ENCODE measurements at regions not wholly inside any gene's neighbourhood (a gene's known extent, or its start where the extent isn't known, plus 50 kb on each side); places are given as distances from the start of the nearest gene placed in this dataset.

DNA sequence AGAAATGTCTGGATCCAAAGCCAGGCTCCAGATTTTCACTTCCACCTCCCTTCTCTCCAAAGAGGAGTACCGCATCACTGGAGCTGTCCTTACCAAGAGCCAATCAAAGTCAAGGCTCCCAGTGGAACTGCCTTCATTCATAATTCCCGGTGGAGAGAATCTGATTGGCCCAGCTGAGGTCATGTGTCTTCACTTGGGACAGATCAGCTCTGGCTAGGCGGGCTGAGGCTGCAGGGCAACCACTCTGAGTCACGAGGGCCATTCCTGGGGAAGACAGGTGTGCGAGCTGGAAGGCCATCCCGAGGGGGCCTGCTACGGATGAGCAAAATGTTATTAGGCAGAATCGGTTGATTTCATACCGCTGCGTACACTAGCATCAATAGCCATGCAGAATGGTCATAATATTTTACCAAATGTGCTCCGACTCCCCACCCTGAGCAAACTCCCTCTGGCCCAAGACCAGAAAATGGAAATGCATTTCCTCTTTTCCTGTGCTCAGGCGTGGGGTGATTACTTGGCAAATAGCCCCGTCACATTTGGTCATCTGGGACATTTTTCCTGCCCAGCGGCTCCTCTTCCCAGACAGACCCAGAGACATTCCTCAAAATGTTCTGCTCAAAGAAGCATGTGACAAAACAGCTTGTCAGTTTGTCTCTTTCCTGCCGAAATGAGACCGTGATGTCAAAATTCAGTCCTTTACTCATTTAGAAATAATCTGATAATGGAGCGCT, 111.1 kb downstream of the AIPL1 start:
- TF ChIP-seq, protein P1, sequence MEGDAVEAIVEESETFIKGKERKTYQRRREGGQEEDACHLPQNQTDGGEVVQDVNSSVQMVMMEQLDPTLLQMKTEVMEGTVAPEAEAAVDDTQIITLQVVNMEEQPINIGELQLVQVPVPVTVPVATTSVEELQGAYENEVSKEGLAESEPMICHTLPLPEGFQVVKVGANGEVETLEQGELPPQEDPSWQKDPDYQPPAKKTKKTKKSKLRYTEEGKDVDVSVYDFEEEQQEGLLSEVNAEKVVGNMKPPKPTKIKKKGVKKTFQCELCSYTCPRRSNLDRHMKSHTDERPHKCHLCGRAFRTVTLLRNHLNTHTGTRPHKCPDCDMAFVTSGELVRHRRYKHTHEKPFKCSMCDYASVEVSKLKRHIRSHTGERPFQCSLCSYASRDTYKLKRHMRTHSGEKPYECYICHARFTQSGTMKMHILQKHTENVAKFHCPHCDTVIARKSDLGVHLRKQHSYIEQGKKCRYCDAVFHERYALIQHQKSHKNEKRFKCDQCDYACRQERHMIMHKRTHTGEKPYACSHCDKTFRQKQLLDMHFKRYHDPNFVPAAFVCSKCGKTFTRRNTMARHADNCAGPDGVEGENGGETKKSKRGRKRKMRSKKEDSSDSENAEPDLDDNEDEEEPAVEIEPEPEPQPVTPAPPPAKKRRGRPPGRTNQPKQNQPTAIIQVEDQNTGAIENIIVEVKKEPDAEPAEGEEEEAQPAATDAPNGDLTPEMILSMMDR (IDR thresholded peaks at IDR 0.05), result no peak
- TF ChIP-seq POLR2A (IDR thresholded peaks at IDR 0.05), result no peak
- no peak for TF ChIP-seq EP300 (IDR thresholded peaks at IDR 0.05)
